ENCODE measurements at regions not wholly inside any gene's neighbourhood (a gene's known extent, or its start where the extent isn't known, plus 50 kb on each side); places are given as distances from the start of the nearest gene placed in this dataset.

DNA sequence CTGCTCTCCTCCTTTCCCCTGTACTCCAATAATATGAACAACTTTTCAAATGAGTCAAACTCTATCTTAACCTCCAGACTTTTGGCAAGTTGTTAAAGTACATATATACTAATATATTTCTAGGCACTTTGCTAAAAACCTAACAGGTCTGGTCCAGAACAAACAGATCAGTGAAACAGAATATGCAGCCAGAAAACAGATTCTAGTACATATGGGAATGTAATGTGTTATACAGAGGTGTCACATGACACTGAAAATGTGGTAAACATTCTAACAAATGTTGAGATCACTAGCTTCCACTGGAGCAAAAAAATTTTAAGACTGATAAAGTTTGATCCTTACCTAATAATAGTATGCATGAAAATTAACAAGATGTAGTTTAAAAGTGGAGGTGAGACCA lies 136.9 kb downstream of the OR2K2 start:
- TF ChIP-seq, protein P1, sequence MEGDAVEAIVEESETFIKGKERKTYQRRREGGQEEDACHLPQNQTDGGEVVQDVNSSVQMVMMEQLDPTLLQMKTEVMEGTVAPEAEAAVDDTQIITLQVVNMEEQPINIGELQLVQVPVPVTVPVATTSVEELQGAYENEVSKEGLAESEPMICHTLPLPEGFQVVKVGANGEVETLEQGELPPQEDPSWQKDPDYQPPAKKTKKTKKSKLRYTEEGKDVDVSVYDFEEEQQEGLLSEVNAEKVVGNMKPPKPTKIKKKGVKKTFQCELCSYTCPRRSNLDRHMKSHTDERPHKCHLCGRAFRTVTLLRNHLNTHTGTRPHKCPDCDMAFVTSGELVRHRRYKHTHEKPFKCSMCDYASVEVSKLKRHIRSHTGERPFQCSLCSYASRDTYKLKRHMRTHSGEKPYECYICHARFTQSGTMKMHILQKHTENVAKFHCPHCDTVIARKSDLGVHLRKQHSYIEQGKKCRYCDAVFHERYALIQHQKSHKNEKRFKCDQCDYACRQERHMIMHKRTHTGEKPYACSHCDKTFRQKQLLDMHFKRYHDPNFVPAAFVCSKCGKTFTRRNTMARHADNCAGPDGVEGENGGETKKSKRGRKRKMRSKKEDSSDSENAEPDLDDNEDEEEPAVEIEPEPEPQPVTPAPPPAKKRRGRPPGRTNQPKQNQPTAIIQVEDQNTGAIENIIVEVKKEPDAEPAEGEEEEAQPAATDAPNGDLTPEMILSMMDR (IDR thresholded peaks at IDR 0.05; ENCODE audit: extremely low read depth, missing control alignments) = no peak
- no peak for DNase-seq (ENCODE audit: low spot score)

DNA sequence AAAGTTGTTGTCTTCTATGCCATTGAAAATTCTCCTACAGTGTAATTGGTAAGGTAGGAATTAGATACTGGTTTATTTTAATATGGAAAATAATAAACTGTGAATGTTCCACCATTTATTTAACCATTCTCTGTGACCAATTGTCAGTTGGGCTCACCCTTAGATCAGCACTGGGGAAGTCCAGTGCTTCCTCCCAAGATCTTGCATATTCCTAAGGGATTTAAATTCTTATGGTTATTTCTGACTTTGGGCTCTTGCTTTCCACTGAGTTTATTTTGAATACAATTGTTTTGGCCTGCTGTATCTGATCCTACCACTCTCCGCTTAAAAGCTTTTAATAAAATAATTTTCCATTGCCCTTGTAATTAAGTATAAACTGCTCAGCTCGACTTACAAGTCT lies 137.4 kb downstream of the OR2K2 start:
- TF ChIP-seq, protein P1 (IDR thresholded peaks at IDR 0.05; ENCODE audit: extremely low read depth, missing control alignments) = no peak
- no peak for DNase-seq (ENCODE audit: low spot score)

DNA sequence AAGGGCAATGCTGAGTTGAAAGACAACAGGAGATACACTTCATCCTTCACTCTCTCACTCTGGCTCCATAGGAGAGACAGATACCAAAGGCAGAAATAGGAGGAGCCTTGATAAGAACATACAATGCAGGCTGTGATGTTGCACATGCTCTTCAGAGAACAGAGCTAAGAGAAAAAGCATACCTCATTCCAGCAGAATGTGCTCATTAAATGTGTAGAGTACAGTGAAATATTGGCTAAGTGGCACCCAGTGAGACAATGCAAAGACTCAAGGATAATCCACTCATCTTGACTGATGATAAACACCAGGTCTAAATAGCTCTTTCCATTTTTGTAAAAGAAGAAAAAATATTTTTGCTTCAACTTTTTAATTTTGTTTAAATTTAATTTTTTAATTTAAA lies 139.7 kb downstream of the OR2K2 start:
- DNase-seq (ENCODE audit: low spot score) = no peak
- TF ChIP-seq, protein P1 (IDR thresholded peaks at IDR 0.05; ENCODE audit: extremely low read depth, missing control alignments) = no peak

DNA sequence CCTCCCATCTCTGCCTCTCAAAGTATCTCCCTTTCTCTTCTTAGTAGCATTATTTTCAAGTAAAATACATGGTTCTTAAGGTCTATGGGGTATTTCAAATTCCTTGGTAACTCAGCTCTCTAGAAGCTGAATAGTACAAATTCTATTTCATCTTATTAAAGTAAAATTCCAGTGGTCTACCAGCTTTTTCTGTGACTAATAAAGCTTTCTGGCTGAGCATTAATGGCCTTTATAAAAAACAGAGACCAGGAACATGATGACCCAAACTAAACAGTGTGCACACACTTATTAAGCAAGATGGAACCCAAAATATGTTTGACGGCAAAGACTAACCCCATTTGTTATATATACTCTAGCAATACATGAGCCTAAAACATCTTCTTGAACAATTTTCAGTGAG lies 142.6 kb downstream of the OR2K2 start:
- TF ChIP-seq, protein P1 (IDR thresholded peaks at IDR 0.05; ENCODE audit: extremely low read depth, missing control alignments) = no peak
- DNase-seq (ENCODE audit: low spot score) = no peak

DNA sequence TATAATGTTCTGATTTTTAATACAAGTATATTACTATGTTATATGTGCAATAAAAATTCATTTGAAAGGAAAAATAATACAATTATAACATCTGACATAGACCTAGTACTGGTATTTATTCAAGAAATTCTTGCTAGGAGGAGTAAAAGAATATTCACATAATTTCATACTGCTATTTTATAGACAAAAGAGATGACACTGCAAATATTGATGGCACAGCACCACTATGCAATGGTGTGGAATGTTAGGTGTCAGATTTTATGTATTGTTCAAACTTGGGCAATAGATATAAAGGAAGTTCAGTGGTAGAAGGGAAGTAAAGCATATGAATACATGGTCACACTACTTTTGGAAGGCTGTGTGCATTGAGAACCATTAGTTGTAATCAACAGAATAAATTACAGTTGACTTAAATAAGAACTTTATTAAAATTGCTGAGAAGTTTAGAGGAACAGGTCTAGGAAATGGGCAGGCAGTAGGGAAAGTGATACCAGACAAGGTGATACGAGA lies 143.9 kb downstream of the OR2K2 start:
- TF ChIP-seq, protein P1 (IDR thresholded peaks at IDR 0.05; ENCODE audit: extremely low read depth, missing control alignments) = no peak
- DNase-seq (ENCODE audit: low spot score) = no peak

DNA sequence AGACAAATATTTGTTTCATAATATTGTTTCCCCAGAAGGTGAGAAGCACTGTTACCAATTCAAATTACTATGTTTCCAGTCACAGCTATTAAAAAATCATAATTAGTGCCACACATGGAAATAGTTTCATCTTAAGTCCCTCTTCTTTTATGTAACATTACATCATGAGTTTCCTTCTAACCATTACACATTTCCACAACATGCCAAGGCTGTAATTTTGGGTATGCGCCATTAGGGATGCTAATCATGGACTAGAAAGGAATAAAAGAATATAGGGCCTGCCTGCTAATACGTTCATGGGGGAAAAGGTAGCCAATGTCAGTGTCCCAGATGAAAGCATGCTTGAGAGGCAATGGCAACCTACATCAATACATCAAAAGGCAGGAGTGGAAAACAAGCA lies 142.5 kb upstream of the LPAR1 start:
- DNase-seq (ENCODE audit: low spot score) = no peak

DNA sequence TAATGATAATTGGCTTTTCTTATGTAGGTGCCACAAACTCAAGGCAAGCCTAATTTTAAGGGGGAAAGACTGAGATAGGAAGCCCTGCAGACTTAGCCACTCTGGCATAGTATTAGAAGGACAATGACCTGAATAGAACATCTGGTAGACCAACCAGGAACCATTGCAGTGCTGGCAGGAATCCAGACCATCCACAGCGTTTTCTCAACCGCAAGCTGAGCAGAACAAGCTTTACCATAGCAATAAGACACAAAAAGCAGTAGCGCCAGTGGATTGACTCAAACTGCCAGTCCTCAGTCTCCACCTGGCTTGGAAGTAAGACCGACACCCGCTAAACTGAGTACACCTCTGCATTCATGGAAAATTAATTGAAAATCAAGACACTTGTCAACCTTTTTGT lies 141.3 kb upstream of the LPAR1 start:
- no peak for DNase-seq (ENCODE audit: low spot score)

More for the DNA sequence above, 142.5 kb upstream of the LPAR1 start:
- TF ChIP-seq, protein P1 (IDR thresholded peaks at IDR 0.05; ENCODE audit: extremely low read depth, missing control alignments) = no peak

More for the DNA sequence above, 141.3 kb upstream of the LPAR1 start:
- TF ChIP-seq, protein P1 (IDR thresholded peaks at IDR 0.05; ENCODE audit: extremely low read depth, missing control alignments) = no peak
